Large intestine (tissue), 3 donors: ENCODE measurements at regions not wholly inside any gene's neighbourhood (a gene's known extent, or its start where the extent isn't known, plus 50 kb on each side); places are given as distances from the start of the nearest gene placed in this dataset.

ENCODE experiments used
- DNase-seq, 2 donors: peaks; one replicate each; pipeline versions ENCODE4 v3.0.0 to v3.0.0-alpha.2; 2013
- H3K27ac ChIP-seq: one replicate; pipeline ENCODE4 v1.5.1; 2013; ENCODE audit warnings: low read length
- H3K27me3 ChIP-seq: 2 replicates; pipeline ENCODE4 v1.6.1; 2013; ENCODE audit warnings: low read length; ENCODE audit not compliant: control insufficient read depth, insufficient read depth
- H3K36me3 ChIP-seq: 2 replicates; pipeline ENCODE4 v1.6.1; 2013; ENCODE audit warnings: low read length; ENCODE audit not compliant: control insufficient read depth, insufficient read depth
- H3K4me1 ChIP-seq: one replicate; pipeline ENCODE4 v1.6.1; 2013; ENCODE audit warnings: low read length; ENCODE audit not compliant: control insufficient read depth, insufficient read depth
- H3K4me3 ChIP-seq: one replicate; pipeline ENCODE4 v1.5.1; 2013; ENCODE audit warnings: low read length
- H3K9me3 ChIP-seq: one replicate; pipeline ENCODE4 v1.6.1; 2013; ENCODE audit warnings: mild to moderate bottlenecking, low read depth, low read length, moderate library complexity; ENCODE audit not compliant: control insufficient read depth
- WGBS: methylation state at CpG from one replicate; pipeline ENCODE4 v1.1.5; 2013; ENCODE audit warnings: low lambda C conversion rate; ENCODE audit not compliant: insufficient coverage; 5-methylcytosine and 5-hydroxymethylcytosine counted together

DNA sequence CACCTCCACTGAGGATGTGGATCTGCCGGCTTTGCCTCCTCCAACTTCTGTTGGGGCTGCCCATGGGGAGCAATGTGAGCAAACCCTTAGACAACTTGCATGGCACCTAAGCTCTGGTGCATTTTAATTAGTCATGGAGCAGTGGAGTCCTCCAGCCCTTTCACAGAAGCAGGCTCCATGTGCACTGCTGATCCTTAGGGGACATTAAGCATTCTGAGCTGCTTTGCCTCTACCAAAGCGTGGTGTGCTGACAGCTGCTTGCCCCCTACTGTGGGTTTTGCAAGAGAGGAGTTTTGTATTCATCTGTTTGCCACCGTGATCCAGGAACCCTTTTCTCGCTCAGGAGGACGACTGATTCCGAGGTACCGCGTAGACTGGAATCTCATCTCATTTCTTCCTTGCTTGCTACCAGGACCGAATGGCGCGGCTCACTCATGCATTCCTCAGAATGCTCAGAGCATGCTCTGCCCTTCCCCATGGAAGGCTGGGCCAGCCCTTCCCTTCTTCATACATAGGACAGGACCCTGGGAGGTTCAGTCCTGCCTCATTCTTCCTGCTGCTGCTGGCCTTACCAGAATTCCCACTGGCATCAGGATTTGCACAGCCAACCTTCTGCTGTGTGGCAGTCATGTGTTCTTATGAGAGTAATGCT, 432.5 kb downstream of the GADD45G start:
- H3K27ac ChIP-seq, result no peak overlapping the region
- H3K27me3 ChIP-seq, result no peaks in the 10 kb centered on the region
- DNase-seq, result no peak
- WGBS, result no CpG with 5 or more reads among the region's 11 CpGs
- no peaks in the 10 kb centered on the region for H3K4me1 ChIP-seq
- H3K4me3 ChIP-seq, result no peak overlapping the region
- H3K36me3 ChIP-seq, result no peaks in the 10 kb centered on the region
- no peaks in the 10 kb centered on the region for H3K9me3 ChIP-seq

DNA sequence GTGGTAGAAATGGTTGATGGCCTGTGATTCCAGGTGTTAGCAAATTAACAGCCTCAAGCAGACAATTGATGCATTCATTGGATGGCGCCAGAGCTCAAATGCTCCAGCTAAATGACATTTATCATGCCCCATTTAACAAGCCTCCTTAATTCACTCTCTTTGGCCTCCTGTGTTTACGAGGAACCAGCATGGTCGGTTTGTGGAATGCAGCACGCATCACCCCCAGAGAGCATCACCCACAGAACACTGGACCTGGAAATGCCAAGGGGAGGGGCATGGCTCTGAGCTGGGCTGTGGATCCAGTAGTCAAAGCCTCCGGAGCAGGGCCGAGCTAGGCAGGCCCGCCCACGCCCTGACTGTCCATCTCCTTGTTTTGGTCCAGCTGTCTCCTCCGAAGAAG, 434.0 kb downstream of the GADD45G start:
- Histone ChIP-seq H3K4me3 (no peak overlapping the region), H3K27me3 (no peaks in the 10 kb centered on the region), H3K27ac (no peak overlapping the region), H3K4me1 (no peaks in the 10 kb centered on the region), H3K36me3 (no peaks in the 10 kb centered on the region), H3K9me3 (no peaks in the 10 kb centered on the region)
- 100% methylated on average over 1 of the region's 9 CpGs for WGBS
- DNase-seq, result no peak

DNA sequence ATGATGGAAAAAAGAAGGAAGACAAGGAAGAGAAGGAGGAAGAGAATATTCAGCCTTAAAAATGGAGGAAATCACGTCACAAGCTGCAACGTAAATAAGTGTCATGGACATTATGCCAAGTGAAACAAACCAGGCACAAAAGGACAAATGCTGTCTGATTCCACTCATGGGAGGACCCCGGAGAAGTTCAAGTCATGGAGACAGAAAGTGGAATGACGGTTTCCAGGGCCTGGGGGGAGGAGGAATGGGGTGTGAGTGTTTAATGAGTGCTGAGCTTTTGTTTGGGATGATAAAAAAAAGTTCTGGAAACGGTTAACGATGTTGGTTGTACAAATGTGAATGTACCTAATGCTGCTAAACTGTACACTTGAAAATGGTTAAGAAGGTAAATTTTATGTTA, 439.5 kb downstream of the GADD45G start:
- H3K9me3 ChIP-seq, result no peaks in the 10 kb centered on the region

DNA sequence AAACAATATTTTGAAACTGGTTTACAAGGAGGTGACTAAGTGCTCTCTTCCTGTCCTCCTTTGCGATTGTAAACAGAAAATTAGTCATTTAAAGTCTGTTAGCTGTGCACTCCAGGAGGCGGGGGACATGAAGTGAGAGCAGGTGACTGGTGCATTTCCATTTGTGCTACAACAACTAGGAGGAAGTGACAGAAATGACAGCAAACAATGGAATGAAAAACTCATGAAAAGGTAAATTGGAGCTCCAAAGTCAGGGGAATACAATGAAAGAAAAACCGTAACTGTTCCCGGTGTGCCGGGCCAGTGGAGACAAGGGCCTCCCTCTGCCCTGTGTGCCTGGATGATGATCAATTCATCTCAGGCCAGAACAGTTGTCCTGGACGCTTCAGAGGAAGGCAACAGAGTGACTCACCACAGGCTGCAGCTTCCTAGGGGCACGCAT, 439.9 kb downstream of the GADD45G start:
- DNase-seq, result no peak
- Histone ChIP-seq H3K4me1 (no peaks in the 10 kb centered on the region), H3K9me3 (no peaks in the 10 kb centered on the region), H3K27me3 (no peaks in the 10 kb centered on the region), H3K27ac (no peak overlapping the region), H3K4me3 (no peak overlapping the region), H3K36me3 (no peaks in the 10 kb centered on the region)
- WGBS, result no CpG with 5 or more reads among the region's 7 CpGs

More for the DNA sequence above, 439.5 kb downstream of the GADD45G start:
- no peak for DNase-seq
- Histone ChIP-seq H3K27me3 (no peaks in the 10 kb centered on the region), H3K27ac (no peak overlapping the region), H3K4me3 (no peak overlapping the region), H3K36me3 (no peaks in the 10 kb centered on the region), H3K4me1 (no peaks in the 10 kb centered on the region)
- WGBS, result 52% methylated on average over 5 of the region's 6 CpGs

DNA sequence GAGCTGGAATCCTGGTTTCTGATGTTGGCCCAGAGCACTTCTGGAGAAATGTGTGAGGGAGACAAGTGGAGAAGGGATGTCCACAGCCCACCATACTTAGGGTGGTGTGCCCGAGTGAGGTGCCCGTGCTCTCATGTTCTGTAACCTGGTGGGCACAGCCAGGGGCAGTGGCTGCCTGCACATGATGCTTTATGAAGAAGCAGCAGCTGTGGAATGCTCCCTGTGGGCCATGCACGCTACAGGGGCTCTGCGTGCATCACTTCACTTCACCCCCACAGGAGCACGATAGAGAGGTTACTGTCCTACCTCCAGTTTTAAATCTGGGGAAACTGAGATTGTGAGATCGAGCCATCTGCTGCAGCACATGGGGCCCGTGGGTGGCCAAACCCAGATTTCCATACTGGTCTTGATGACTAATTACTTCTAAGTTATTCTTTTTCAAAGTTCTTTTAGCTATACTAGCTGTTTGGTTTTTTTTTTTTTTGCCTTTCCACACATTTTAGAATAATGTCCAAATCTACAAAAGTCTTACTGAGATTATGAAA, 441.6 kb downstream of the GADD45G start:
- no peak overlapping the region for H3K27ac ChIP-seq
- H3K36me3 ChIP-seq, result no peaks in the 10 kb centered on the region
- no CpG with 5 or more reads among the region's 7 CpGs for WGBS

DNA sequence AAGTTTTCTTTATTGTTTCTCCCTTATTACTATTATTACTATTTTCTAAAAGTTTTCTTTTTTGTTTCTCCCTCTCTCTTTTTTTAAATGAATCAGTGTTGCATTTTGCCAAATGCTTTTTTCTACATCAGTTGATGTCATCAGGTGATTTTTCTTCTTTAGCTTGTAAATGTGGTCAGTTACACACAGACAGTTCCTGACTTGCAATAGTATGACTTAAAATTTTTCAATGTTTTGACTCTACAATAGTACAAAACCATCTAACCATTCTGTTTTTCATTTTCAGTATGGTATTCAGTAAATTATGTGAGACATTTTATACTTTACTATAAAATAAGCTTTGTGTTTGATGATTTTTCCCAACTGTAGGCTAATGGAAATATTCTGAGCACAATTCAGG, 443.0 kb downstream of the GADD45G start:
- Histone ChIP-seq H3K4me3 (no peak overlapping the region), H3K27me3 (no peaks in the 10 kb centered on the region), H3K4me1 (no peaks in the 10 kb centered on the region), H3K27ac (no peak overlapping the region), H3K9me3 (no peaks in the 10 kb centered on the region), H3K36me3 (no peaks in the 10 kb centered on the region)
- DNase-seq, result no peak

More for the DNA sequence above, 441.6 kb downstream of the GADD45G start:
- no peak for DNase-seq
- Histone ChIP-seq H3K4me1 (no peaks in the 10 kb centered on the region), H3K4me3 (no peak overlapping the region), H3K27me3 (no peaks in the 10 kb centered on the region), H3K9me3 (no peaks in the 10 kb centered on the region)

DNA sequence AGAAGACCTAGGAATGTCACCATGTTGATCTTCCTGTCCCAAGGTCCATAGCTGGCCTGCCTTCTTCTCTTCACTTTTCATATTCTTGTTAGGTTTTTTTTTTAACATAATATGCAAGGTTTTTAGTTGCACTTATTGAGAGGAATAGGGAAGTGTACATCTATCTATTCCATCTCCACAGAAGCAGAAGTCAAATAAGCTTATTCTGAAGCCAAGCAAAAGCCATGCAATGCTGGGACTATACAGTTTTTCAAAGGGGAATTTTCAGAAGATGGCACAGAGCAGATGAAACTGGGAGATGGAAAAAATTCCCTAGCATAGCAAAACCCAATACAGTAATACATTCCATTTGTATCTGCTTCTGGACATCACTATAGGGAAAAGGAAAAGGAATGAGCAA, 447.6 kb downstream of the GADD45G start:
- DNase-seq, result no peak
- H3K27ac ChIP-seq, result no peak overlapping the region

DNA sequence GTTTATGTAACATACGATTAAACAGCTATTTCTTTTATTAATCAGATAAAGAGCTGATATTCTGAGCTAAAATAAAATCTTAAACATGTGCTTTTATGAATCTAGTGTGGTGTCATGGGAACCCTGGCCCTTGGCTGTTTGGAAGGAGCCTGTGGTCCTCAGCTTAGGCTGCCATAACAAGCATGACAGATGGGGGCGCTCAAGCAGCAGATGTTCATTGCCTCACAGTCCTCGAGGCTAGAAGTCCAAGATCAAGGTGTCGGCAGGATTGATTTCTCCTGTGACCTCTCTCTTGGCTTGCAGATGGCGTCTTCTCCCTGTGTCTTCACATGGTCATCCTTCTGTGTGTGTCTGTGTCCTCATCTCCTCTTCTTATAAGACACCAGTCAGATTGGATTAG, 448.2 kb downstream of the GADD45G start:
- Histone ChIP-seq H3K27ac (no peak overlapping the region), H3K4me3 (no peak overlapping the region), H3K36me3 (no peaks in the 10 kb centered on the region), H3K4me1 (no peaks in the 10 kb centered on the region), H3K9me3 (no peaks in the 10 kb centered on the region), H3K27me3 (no peaks in the 10 kb centered on the region)
- DNase-seq, result no peak
- WGBS, result 86% methylated on average over 2 of the region's 5 CpGs

More for the DNA sequence above, 447.6 kb downstream of the GADD45G start:
- Histone ChIP-seq H3K27me3 (no peaks in the 10 kb centered on the region), H3K36me3 (no peaks in the 10 kb centered on the region), H3K4me1 (no peaks in the 10 kb centered on the region), H3K9me3 (no peaks in the 10 kb centered on the region), H3K4me3 (no peak overlapping the region)

DNA sequence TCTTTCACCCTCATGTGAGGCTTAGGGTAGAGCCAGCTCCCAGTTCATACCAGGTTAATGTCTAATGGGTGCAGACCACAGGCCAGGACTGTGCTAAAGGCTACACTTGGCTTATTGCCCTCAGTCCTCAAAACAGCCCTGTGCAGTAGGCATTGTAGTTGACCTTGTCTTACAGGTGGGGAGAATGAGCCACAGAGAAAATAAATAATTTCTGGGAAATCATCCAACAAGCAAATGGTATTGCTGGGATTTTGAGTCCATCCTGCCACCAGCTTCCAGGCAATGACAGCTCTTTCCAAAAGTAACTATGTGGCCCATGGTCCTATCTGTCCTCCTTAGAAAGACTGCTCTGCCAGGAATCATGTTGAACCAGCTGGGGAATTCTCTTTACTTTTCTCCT, 450.0 kb downstream of the GADD45G start:
- H3K9me3 ChIP-seq, result no peaks in the 10 kb centered on the region
- H3K27me3 ChIP-seq, result no peaks in the 10 kb centered on the region
- H3K27ac ChIP-seq, result no peak overlapping the region
- no peaks in the 10 kb centered on the region for H3K4me1 ChIP-seq
- DNase-seq, result no peak
- H3K36me3 ChIP-seq, result no peaks in the 10 kb centered on the region
- no peak overlapping the region for H3K4me3 ChIP-seq

DNA sequence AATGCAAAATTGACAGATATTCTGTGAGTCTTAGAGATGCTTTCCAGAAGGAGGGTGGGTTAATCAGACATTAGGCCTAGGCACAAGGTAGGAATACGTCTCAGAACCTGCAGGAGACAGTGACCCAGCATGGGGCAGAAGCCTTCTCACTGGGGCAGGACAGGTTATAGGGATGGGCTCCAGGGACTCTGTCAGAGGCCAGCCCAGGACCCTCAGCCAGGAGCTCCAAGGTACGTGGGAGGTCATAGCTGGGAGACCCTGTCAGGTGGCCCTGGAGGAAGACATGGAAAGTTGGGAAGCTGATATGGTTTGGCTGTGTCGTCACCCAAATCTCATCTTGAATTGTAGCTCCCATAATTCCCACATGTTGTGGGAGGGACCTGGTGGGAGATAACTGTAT, 450.4 kb downstream of the GADD45G start:
- no peak overlapping the region for H3K4me3 ChIP-seq
- no peaks in the 10 kb centered on the region for H3K9me3 ChIP-seq
- H3K36me3 ChIP-seq, result no peaks in the 10 kb centered on the region
- no CpG with 5 or more reads among the region's 3 CpGs for WGBS
- no peak overlapping the region for H3K27ac ChIP-seq
- no peaks in the 10 kb centered on the region for H3K4me1 ChIP-seq
- DNase-seq, result no peak
- H3K27me3 ChIP-seq, result no peaks in the 10 kb centered on the region

DNA sequence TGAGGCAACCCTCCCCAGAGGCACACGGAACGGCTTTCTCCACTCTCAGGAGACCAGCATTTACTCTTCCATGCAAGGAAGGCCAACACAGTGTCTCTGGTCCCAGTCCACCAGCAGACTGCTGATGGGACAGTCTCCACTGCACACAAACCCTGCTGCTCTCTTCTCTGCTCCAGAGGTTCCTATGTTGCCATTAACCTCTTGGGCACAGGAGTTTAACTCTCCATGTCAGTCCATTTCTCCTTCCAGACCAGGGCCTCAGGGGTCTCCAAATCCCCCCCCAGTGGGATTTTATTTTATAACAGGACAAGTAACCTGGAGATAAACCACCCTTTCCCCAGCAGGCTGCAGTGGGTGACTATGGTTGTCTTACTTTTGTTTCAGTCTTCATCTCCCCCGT, 452.5 kb downstream of the GADD45G start:
- Histone ChIP-seq H3K4me3 (no peak overlapping the region), H3K27ac (no peak overlapping the region), H3K36me3 (no peaks in the 10 kb centered on the region), H3K27me3 (no peaks in the 10 kb centered on the region), H3K9me3 (no peaks in the 10 kb centered on the region), H3K4me1 (no peaks in the 10 kb centered on the region)
- no CpG with 5 or more reads among the region's 3 CpGs for WGBS
- no peak for DNase-seq
